ENCODE measurements at regions not wholly inside any gene's neighbourhood (a gene's known extent, or its start where the extent isn't known, plus 50 kb on each side); places are given as distances from the start of the nearest gene placed in this dataset.

GRCh38 chr3:135539351-135539750, 426.2 kb upstream of the PPP2R3A start:
- Histone ChIP-seq H3K27me3 (no peaks in the 10 kb centered on the region), H3K27ac (no peak overlapping the region), H3K4me1 (no peaks in the 10 kb centered on the region), H3K9me3 (no peaks in the 10 kb centered on the region), H3K4me3 (no peak overlapping the region), H3K36me3 (no peaks in the 10 kb centered on the region)
- intact Hi-C loops (cut with DNase I) = no loop called here
- WGBS, 2 donors = 44 to 53% methylated on average over 4 of the region's 4 CpGs
- no peak for DNase-seq
- no peak for TF ChIP-seq POLR2A (IDR thresholded peaks at IDR 0.05)
- no peak for TF ChIP-seq CTCF (IDR thresholded peaks at IDR 0.05)

DNA sequence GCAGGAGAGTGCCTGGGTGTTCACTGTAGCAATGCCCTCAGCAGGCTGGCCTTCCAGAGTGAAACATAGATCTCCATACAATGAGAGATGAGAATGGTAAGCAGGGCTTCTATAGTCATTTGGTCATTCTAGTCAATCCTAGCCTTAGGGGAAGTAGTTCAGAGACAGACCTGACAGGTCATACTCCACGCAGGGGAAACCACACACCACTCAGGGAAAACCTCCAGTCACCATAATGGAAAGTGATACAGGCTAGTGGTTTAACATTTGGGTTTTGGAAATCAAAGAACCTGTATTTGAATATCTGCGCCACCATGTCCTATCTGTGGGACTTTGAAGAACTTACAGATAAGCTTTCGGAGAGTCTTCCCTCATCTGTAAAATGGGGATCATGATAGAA, 425.7 kb upstream of the PPP2R3A start:
- H3K9me3 ChIP-seq = no peaks in the 10 kb centered on the region
- intact Hi-C loops (cut with DNase I) = no loop called here
- no peaks in the 10 kb centered on the region for H3K36me3 ChIP-seq
- no peak overlapping the region for H3K4me3 ChIP-seq
- no peak overlapping the region for H3K27ac ChIP-seq
- no peaks in the 10 kb centered on the region for H3K27me3 ChIP-seq
- no peak for DNase-seq
- WGBS, 2 donors = 85 to 87% methylated on average over 3 of the region's 3 CpGs
- H3K4me1 ChIP-seq = no peaks in the 10 kb centered on the region
- TF ChIP-seq POLR2A (IDR thresholded peaks at IDR 0.05) (no peak), CTCF (IDR thresholded peaks at IDR 0.05) (no peak)

DNA sequence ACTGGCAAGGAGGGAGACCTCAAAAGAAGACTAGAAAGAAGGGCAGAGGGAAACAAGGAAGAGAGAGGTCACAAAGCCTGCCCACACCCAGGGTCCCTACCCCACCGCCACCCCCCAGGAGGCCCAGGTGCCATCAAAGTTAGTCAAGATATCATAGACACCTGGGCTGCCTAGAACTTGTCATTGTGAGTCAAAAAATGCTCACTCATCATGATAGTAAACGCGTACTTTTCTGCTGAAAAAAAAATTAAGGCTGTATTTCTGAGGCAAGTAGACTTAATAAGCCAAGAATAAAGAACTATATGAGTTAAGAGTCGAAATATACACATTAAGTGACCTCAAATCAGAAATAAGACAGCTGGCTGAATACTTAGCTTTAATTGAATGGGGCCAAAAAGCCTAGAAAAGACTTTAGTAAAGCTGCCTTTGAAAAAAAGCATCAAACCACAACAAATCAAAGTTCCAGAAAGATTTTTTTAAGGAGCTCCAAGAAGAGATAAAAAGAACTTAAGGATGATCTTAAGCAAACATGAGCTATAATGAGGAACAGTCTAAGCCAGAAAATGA, 415.5 kb upstream of the PPP2R3A start:
- H3K4me3 ChIP-seq = no peak overlapping the region
- WGBS, 2 donors = 47 to 73% methylated on average over 4 of the region's 4 CpGs
- H3K9me3 ChIP-seq = no peaks in the 10 kb centered on the region
- H3K4me1 ChIP-seq = no peaks in the 10 kb centered on the region
- DNase-seq = no peak
- TF ChIP-seq POLR2A (IDR thresholded peaks at IDR 0.05) (no peak), CTCF (IDR thresholded peaks at IDR 0.05) (no peak)
- no peaks in the 10 kb centered on the region for H3K36me3 ChIP-seq
- no peaks in the 10 kb centered on the region for H3K27me3 ChIP-seq
- H3K27ac ChIP-seq = no peak overlapping the region
- intact Hi-C loops (cut with DNase I) = no loop called here

DNA sequence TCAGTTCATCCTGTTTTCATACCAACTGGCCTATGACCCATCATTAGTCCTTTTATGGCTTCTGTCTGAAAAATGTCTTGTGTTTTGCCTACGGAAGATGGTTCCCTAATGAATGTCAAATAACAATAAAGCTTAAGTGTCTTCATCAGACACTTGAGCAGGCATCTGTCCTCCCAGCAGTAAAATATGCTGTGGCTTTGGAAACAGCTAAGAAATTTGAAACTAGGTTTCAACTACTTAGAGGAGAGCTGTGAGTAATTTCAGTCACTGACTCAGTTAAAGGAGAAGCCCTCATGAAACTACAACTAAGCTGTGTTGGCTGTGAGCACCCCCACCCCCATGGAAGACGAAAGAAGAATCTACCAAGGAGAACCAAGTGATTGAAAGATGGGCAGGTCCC, 409.4 kb upstream of the PPP2R3A start:
- intact Hi-C loops (cut with DNase I) = no loop called here
- Histone ChIP-seq H3K27ac (no peak overlapping the region), H3K4me1 (no peaks in the 10 kb centered on the region), H3K9me3 (no peaks in the 10 kb centered on the region), H3K27me3 (no peaks in the 10 kb centered on the region), H3K4me3 (no peak overlapping the region), H3K36me3 (no peaks in the 10 kb centered on the region)
- no peak for DNase-seq
- WGBS, 2 donors = 75 to 86% methylated on average over 1 to 2 of the region's 2 CpGs
- TF ChIP-seq CTCF (IDR thresholded peaks at IDR 0.05) (no peak), POLR2A (IDR thresholded peaks at IDR 0.05) (no peak)

DNA sequence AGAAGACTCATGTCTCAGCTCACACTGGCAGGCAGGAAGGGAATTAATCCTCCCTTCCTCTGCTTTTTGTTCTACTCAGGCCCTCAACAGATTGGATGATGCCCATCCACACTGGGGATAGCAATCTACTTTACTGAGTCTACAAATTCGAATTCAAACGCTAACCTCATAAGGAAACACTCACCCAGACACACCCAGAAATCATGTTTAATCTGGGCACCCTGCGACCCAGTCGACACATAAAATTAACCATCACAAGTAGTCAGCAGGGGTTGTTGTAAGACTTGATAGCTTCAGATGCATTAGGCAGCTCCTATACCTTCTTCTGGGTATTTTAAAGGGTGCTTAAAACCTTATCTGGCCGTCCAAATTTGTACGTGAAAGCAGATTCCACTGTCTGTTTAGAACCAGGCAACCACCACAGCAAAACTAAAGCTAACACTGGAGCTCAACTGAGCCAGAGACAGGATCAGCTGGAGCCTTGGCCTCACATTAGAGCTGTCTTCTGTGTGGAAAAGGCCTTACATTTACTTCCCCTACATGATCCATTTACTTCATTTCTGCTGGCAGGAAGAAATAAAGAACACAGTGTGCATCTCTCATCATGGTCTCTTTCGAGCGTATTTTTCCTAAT, 407.3 kb upstream of the PPP2R3A start:
- Histone ChIP-seq H3K36me3 (no peaks in the 10 kb centered on the region), H3K4me1 (no peaks in the 10 kb centered on the region), H3K27ac (no peak overlapping the region), H3K9me3 (no peaks in the 10 kb centered on the region), H3K4me3 (no peak overlapping the region), H3K27me3 (no peaks in the 10 kb centered on the region)
- WGBS, 2 donors = 70 to 80% methylated on average over 8 of the region's 8 CpGs
- intact Hi-C loops (cut with DNase I) = no loop called here
- DNase-seq = no peak
- TF ChIP-seq POLR2A (IDR thresholded peaks at IDR 0.05) = no peak
- TF ChIP-seq CTCF (IDR thresholded peaks at IDR 0.05) = no peak
